Sigmoid colon (tissue), 4 donors: ENCODE measurements at regions not wholly inside any gene's neighbourhood (a gene's known extent, or its start where the extent isn't known, plus 50 kb on each side); places are given as distances from the start of the nearest gene placed in this dataset.

ENCODE experiments used
- EP300 ChIP-seq, 4 donors: sonication (generic); formaldehyde crosslinking; IDR thresholded peaks; one replicate each; pipeline ENCODE4 v1.6.1; 2017; ENCODE audit warnings: antibody characterized with exemption in 4 of 4
- POLR2A ChIP-seq, 2 donors: fragments of 450-650 bp; IDR thresholded peaks; one replicate each; pipeline ENCODE4 v1.6.1; 2016; ENCODE audit warnings: antibody characterized with exemption in 2 of 2, mild to moderate bottlenecking in 2 of 2, moderate library complexity in 2 of 2

DNA sequence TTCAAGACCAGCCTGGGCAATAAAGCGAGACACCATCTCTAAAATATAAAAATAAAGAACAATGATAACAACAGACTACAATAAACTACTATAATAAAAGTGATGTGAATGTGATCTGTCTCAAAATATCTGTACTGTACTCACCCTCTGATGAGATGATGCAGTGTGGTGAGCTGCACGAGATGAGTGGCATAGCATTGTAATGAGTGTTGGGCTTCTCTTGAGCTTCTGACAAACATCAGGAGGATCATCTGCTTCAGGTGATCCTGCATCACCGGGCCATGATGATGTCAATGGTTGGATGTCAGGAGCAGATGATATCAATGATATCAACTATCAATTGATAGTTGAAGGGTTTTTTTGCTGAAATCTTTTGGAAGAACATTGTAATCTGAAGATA lies 52.4 kb upstream of the INCENP start:
- no peak for TF ChIP-seq EP300 (IDR thresholded peaks at IDR 0.05)
- no peak for TF ChIP-seq POLR2A (IDR thresholded peaks at IDR 0.05)
